Activated CD4-positive, alpha-beta T cell treated with anti-CD3 and anti-CD28 coated beads for 1 hour (primary cell): ENCODE measurements at regions not wholly inside any gene's neighbourhood (a gene's known extent, or its start where the extent isn't known, plus 50 kb on each side); places are given as distances from the start of the nearest gene placed in this dataset.

Experiments
- DNase-seq: peaks from one replicate; pipeline ENCODE4 v3.0.0-alpha.2; 2020

DNA sequence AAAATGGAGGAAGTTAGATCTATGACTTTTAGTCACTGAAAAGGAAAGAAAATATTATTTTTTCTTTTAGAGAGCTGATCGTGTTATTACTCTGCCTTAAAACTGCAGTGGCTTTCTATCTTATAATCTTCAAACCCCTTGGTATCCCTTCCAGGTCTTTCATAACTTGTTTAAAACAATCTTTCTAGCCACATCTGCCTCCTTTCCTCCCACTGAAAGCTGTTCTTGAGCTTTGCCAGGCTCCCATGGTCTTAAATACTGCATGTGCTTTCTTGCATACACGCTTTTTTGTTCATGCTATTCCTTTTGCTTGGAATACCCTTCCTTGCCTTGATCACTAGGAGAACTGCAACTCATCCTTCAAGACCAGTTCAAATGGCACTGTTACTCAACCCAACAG is 65.9 kb upstream of the GADD45A start:
- DNase-seq, result no peak

DNA sequence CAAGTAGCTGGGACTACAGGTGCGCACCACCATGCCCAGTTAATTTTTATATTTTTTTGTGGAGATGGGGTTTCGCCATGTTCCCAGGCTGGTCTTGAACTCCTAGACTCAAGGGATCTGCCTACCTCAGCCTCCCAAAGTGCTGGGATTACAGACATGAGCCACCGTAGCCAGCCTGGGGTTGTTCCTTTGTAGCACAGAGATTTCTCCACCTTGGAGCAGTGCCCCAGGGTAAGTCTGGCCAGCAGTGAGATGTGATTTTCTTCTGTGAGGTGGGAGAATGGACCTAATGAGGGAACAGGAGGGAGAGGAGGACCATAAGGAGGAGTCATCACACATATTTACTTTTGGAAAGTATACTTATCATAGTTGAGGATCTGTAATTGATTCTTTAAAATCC is 61.1 kb upstream of the GADD45A start:
- no peak for DNase-seq

DNA sequence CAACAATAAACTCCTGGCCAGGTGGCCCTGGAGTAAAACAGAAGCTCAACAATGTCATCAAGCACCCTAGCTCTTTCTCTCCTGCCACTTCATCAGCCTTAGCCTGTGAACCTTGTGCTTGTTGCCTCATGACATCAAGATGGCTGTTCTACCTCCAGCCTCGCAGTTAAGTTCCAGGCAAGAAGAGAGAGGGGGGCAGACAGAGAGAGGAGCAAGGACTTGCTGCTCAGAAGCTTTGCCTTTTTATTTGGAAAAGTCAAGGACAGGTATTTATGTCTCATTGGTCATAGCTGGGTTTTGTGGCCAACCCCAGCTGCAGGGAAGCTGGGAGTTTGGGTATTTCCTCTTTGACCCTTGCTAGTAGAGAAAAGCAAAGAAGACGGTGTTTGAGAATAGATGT is 60.3 kb upstream of the GADD45A start:
- no peak for DNase-seq

DNA sequence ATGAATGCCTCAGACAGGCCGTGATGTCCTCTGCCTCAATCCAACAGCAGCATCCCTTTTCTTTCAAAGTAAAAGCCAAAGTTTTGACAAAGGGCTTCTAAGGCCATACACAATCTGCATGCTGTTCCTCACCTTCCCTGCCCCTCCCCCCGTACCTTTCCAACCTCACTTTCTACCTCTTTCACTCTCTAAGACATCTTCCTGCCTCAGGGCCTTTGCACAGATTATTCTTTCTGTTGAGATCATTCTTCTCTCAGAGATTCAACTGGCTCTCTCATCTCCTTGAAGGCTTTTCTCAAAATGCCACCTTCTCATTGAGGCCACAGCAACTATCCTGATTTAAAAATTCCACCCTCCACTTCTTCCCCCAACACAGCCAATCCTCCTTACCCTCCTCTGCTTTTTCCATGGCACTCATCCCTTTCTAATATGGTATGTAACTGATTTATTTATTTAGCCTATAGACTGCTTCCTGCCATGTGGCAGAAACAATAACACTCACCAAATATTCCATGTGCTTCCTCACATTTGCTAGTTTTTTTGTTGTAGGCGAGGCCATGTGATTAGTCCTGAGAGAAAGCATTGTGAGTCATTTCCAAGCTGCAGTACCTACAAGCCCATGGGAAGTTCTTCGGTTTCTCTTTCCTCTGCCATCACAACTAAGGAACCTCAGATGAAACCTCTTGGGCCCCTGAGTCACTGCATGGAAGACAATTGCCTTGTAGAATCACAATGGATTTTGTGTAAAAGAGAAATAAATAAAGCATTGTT is 58.7 kb upstream of the GADD45A start:
- no peak for DNase-seq

DNA sequence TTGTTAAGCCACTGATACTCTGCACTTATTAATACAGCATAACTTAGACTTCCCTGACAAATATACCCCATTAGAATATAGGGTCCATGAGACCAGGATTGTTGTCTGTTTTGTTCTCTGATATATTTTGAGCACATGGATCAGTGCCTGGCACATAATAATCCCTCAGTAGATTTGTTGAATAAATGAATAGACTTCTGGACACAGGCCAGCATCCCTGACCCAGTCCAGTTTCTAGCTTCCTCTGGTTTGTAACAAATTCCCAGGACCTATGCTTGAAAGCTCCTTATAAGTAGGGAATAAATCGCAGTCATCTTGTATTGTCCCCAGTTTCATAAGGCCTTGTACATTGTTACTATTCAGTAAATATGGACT is 58.2 kb upstream of the GADD45A start:
- no peak for DNase-seq

DNA sequence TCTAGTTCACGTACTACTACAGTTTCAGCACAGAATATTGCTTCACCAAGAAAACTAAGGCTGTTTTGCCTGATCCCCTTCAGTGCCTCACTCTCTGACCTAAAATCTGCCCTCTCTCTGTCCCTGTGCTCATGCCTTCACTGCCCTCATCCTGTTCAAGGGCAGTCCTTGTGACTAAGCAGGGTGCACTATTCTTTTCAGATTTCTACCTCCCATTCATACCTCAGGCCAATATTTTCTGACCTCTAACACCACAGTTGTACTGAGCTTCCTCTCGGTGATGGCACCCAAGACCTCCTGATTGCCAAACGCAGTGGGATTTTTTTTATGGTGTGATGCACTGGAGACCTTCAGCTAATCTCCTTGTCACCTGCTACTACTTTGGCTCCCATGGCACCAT is 57.7 kb upstream of the GADD45A start:
- DNase-seq, result no peak

DNA sequence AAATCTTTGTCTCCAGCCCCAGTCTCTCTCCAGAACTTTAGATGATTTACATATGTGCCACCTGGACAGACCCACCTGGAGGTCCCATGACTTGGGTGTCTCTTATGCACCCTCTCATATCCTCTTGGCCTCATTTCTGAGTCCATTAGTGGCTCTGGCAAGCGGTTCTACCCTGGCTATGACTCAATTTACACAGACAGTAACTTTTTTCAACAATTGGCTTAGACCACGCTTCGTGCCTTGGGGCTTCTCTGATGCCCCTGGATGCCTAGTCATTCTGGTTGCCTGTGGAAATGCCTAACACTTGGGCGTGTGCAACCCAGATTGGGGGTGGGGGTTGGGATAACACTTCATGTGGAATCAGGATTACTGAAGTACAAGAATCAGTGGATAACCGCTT is 57.1 kb upstream of the GADD45A start:
- no peak for DNase-seq

DNA sequence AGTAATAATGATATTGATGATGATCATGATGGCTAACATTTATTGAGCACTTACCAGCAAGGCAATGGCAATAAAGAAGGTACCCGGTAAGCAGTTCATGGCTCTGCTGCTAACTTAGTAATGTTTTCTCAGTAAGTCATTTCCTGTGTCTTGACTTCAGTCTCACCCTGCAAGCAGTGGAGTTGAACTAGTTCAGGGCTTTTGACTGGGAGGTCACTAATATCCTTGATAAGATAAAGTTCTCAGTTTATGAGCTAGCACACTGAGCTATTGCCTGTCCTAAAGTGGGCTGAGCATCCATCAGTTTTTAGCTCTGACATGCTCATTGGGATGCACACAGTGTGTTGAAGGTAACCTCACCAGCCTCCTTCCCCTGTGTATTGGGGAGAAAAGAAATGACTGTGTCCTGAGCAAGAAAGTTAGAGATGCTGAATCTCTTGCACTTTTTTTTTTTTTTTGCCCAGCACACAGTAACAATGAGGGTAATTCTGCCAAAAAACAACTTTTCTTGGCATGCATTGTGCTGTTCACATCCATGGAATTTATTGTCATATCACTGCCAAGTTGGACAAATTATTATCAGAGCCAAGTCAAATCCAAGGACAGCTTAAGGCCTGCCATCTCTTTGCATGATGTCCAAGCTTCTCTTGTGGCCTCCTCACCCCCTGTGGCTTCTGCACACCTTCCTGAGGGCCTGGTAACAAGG is 55.5 kb upstream of the GADD45A start:
- no peak for DNase-seq

DNA sequence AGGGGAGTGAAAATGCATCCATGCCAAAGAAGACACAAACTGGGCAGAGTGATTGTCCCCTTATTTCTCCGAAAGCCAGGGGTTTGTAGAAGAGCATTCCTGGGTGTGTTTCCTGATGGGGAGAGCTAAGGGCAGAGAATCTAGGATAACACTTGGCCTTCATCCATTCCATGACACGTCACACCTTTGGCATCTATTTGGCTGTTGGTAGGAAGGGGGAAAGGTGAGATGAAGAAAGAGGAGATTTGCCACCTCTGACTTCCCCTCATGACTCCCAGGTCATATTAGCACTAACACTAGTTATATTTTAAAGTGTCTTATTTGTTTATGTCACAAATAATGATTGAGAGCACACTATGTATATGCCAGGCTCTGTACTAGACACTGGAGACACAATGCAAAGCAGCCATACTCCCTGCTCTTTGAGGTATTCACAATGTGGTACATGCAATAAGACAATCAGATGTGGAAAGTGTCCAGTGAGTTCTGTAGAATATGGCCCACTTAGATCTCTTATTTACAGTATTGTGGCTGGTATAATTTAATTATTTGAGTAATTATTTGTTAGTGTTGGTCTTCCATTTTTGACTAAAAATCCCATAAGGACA is 54.5 kb upstream of the GADD45A start:
- no peak for DNase-seq

DNA sequence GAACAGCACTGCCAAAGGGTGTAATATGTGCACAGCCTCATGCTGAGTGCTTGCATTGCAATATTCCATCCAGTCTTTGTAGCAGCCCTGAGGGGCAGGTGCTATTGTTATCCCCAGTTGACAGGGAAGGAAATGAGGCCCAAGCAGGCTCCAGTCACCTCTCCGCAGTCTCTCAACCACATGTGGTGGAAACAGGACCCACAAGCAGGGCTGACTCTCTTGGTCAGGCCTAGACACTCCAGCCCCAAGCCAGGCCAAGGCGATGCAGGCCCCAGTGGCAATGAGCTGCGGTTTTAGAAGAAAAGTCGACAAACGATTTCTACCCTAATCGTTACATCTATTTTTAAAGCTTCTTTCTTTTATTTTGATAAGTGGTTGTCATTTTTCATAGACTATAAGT is 52.6 kb upstream of the GADD45A start:
- DNase-seq, result no peak

DNA sequence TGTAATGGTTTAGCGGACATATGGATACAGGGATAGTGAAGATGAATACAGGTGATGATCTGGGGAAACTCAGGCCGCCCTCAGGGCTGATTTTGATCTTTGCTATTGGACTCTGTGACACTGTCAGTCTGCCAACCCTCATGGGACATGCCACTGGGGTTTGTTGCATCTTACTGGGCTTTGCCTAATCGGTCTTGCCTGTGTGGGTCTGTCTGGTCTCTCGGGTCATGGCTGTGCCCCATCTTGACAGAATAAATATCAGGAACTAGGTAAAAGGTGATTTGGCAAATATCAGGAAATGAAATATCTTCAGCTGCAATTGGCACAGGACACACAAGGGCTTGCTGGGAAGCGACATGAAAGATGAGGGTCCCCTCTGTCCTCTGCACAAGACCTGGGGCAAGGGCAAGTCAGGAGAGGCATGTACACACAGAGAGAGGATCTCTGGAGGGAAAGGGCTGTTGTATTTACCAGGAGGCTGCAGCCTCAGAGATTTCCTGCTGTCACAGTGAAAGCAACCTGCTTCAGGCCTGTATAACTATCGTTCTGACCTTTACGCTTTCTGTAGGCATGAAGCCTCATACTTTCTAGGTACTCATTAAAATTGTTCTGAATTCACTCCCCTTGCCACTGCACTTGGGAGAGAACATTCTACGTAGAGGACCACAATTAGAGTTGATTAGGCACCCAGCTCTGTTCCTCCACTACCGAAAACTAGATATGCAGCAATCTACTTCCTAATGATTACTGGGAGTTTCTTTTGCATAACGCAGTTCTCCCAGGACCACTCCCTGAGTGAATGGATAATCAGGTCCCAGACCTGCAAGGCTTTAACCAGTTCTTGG is 52.0 kb upstream of the GADD45A start:
- DNase-seq, result no peak

DNA sequence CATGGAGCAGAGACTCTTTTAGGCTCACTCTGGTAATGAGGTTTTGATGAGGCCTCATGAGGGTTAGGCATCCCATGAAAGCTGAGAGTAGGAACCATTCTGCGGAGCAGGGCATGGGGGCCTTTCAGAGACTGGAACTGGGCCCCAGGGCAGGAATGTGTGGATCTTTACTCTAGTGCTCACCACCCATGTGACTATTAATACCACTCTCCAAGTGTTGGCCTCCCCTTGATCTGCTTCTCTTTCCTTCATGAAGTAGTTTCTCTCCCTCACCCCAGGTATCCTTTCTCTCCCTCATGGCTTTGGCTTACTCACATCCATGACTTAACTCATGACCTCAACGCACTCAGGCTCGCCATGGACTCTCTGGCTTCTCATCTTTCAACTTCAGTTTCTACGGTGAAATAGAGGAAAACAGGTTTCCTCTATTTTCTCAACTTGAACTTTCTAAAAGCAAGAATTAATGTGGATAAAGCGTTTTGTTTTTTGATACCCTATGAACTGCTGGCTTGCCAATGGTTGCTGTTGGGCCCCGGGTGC is 50.5 kb upstream of the GADD45A start:
- DNase-seq, result no peak

DNA sequence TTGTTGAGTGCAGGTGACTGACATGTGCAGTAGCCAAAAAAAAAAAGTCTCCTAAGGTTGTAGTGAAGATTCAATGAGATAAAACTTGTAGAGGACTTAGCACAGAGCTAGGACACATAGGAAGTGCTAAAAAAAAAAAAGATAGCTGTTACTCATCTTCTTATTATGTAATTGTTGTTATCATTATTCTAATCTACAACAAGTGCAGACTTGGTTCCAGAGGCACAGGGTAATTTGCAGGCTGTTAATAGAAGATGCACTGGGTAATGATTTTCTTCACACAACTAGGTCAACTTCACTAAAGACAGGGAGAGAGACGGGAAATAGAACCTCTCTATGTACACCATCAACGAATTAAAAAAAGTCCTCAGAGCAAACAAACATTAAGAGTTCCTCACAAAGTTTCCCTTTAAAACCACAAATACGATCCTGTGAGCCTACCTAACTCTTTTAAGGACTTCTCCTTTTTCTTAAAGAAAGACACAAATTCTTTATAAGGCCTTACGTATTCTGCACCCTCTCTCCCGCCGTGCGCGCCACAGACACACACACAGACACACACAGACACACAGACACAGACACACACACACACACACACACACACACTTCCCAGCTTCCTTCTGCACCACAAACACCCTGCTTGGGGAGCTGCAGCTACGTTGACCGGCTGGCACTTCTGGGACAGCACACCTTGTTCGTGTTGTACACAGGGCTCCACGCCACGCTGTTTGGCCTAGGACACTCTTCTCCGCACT is 49.8 kb upstream of the GADD45A start:
- DNase-seq, result no peak
